Mucosa of descending colon (tissue), 3 donors: ENCODE measurements at regions not wholly inside any gene's neighbourhood (a gene's known extent, or its start where the extent isn't known, plus 50 kb on each side); places are given as distances from the start of the nearest gene placed in this dataset.

ENCODE experiments used
- ATAC-seq: fragments of 200-7000 bp; cut with Tn5 transposase; one replicate; pipeline ENCODE4 v1.9.1; 2020; ENCODE audit warnings: mild to moderate bottlenecking, moderate library complexity
- DNase-seq, 3 donors: peaks; one replicate each; pipeline ENCODE4 v3.0.0-alpha.2; 2020
- H3K36me3 ChIP-seq: fragments of 200-600 bp; one replicate; pipeline ENCODE4 v1.8.0; 2021; ENCODE audit warnings: low read depth, mild to moderate bottlenecking
- H3K4me1 ChIP-seq: fragments of 200-600 bp; one replicate; pipeline ENCODE4 v1.8.0; 2021; ENCODE audit warnings: low read depth, mild to moderate bottlenecking
- H3K4me3 ChIP-seq: fragments of 200-600 bp; one replicate; pipeline ENCODE4 v1.8.0; 2021; ENCODE audit warnings: mild to moderate bottlenecking
- H3K9me3 ChIP-seq: fragments of 200-600 bp; one replicate; pipeline ENCODE4 v1.8.0; 2021; ENCODE audit warnings: mild to moderate bottlenecking
- intact Hi-C, 2 donors: fragments of 100-400 bp; cut with DNase I in 1 of 2; cut with micrococcal nuclease in 1 of 2; formaldehyde crosslinking; loops; one replicate each; pipeline versions ENCODE4 v1.11.0 to v1.11.1; 2022; cut with DNase I, micrococcal nuclease
- TF ChIP-seq, protein P1 (sequence below): fragments of 200-600 bp; IDR thresholded peaks from one replicate; pipeline ENCODE4 v1.8.0; 2022; ENCODE audit warnings: antibody characterized with exemption, mild to moderate bottlenecking
- donor health status: DM: no; HTN: no; CAD: no; lungs with moderate emphysema.
- donor health status: DM: no; HTN: no; CAD: no.
- donor health status: DM: no; HTN: yes; CAD: no.

- no peaks in the 10 kb centered on the region for H3K4me1 ChIP-seq
- no peaks in the 10 kb centered on the region for H3K9me3 ChIP-seq
- H3K4me3 ChIP-seq: no peak overlapping the region
- ATAC-seq: no peak
- intact Hi-C loops: no loop called here
- no peaks in the 10 kb centered on the region for H3K36me3 ChIP-seq
- TF ChIP-seq, protein P1, sequence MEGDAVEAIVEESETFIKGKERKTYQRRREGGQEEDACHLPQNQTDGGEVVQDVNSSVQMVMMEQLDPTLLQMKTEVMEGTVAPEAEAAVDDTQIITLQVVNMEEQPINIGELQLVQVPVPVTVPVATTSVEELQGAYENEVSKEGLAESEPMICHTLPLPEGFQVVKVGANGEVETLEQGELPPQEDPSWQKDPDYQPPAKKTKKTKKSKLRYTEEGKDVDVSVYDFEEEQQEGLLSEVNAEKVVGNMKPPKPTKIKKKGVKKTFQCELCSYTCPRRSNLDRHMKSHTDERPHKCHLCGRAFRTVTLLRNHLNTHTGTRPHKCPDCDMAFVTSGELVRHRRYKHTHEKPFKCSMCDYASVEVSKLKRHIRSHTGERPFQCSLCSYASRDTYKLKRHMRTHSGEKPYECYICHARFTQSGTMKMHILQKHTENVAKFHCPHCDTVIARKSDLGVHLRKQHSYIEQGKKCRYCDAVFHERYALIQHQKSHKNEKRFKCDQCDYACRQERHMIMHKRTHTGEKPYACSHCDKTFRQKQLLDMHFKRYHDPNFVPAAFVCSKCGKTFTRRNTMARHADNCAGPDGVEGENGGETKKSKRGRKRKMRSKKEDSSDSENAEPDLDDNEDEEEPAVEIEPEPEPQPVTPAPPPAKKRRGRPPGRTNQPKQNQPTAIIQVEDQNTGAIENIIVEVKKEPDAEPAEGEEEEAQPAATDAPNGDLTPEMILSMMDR: no peak
- no peak for DNase-seq
These were observed 56.5 kb downstream of the CT47B1 start for GRCh38 chrX:120819126-120819525.

DNA sequence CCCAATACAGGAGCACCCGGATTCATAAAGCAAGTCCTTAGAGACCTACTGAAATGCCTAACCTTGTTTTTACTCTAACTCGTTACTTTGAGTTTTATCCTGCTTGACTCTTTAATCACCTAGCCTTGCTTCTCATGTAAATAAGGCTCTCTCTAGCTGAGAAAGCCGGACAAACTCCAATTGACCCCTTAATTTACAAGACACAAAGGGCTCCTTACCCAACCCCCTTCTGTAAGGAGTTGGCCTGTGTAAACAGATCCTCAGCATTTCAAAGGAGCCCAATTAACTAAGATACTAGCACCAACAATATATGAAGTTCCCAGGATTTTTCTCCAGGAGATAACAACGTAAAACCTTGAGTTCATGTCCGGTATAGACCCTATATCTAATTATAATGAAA, 61.7 kb downstream of the CT47B1 start:
- no peak for DNase-seq
- no peak for ATAC-seq

GRCh38 chrX:120801426-120801825, 74.2 kb downstream of the CT47B1 start:
- H3K36me3 ChIP-seq: no peaks in the 10 kb centered on the region
- DNase-seq (no peak), ATAC-seq (no peak)
- TF ChIP-seq, protein P1: no peak
- H3K9me3 ChIP-seq: no peaks in the 10 kb centered on the region
- no peaks in the 10 kb centered on the region for H3K4me1 ChIP-seq
- intact Hi-C loops: no loop called here
- no peak overlapping the region for H3K4me3 ChIP-seq

More for the DNA sequence above, 61.7 kb downstream of the CT47B1 start:
- Histone ChIP-seq H3K9me3 (no peaks in the 10 kb centered on the region), H3K4me1 (no peaks in the 10 kb centered on the region), H3K4me3 (no peak overlapping the region), H3K36me3 (no peaks in the 10 kb centered on the region)
- TF ChIP-seq, protein P1: no peak
- intact Hi-C loops: no loop called here

DNA sequence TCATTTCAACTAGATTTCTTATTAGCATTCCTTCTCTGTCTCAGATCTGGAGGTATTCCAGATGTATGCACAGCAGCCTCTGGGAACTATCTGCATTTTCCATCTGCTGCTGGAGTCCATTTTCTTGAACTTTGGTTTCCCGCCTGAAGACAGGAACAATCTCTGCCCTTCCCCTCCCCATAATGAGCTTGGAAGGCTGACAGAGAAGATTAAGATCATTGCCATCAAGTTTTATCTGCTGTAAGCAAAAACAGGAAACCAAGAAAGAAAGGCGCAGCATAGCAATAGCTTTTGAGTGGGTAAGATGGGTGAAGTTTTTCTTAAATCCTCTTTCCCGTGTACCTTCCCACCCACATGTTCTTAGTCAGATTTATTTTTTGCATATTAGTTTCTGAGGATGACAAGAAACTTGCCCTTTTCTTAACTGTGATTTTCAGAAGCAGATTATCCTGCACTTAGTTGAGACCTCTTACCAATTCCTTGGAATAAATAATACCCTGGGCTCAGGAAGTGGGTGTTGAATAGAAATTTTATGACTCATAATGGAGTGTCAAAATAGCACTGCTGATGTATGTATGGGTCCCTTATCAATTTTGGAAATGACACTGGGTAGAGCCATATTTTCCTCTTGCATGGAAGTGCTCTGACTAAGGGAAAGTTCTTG, 78.3 kb downstream of the CT47B1 start:
- Histone ChIP-seq H3K36me3 (no peaks in the 10 kb centered on the region), H3K9me3 (no peaks in the 10 kb centered on the region), H3K4me1 (no peaks in the 10 kb centered on the region), H3K4me3 (no peak overlapping the region)
- DNase-seq: peak in 1 of 3 donors; percentile 4
- no peak for ATAC-seq
- TF ChIP-seq, protein P1: no peak
- intact Hi-C loops: no loop called here

DNA sequence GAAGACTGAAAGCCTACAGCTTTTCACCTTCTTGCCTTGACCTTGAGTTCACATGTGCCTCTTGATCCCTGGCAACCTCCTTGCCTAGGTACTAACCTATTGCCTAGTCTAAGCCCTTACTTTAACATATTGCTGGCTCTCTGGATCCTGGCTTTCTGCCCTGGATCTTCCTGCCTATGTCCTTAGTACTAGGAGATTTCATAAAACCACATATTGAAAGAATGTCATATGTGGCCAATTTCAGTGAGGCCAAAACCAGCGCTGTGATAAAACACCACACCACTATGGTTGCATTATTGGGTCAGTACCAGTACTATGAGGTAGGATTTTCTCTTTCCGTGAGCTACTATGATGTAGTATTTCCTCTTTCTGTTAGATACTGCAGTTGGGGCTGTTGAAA, 80.4 kb downstream of the CT47B1 start:
- TF ChIP-seq, protein P1: no peak
- Histone ChIP-seq H3K4me1 (no peaks in the 10 kb centered on the region), H3K9me3 (no peaks in the 10 kb centered on the region), H3K4me3 (no peak overlapping the region), H3K36me3 (no peaks in the 10 kb centered on the region)
- no peak for ATAC-seq
- intact Hi-C loops: no loop called here
- DNase-seq: no peak
